Neural progenitor cell (in vitro differentiated cells): ENCODE measurements at regions not wholly inside any gene's neighbourhood (a gene's known extent, or its start where the extent isn't known, plus 50 kb on each side); places are given as distances from the start of the nearest gene placed in this dataset.

Source experiments
- DNase-seq: peaks from one replicate; pipeline ENCODE4 v3.0.0-alpha.2; 2016; ENCODE audit warnings: low spot score
- H2AFZ ChIP-seq: fragments of 200-600 bp; sonication (generic); replicated peaks from 2 replicates; pipeline ENCODE4 v1.6.1; 2016; ENCODE audit warnings: antibody characterized with exemption
- H3F3A ChIP-seq: fragments of 200-600 bp; sonication (generic); 2 replicates; pipeline ENCODE4 v1.6.1; 2016; ENCODE audit warnings: antibody characterized with exemption, low read depth
- H3K27ac ChIP-seq: fragments of 200-600 bp; sonication (generic); 2 replicates; pipeline ENCODE4 v1.5.1; 2016; ENCODE audit warnings: mild to moderate bottlenecking
- H3K27me3 ChIP-seq: fragments of 200-600 bp; sonication (generic); 2 replicates; pipeline ENCODE4 v1.6.1; 2016; ENCODE audit warnings: mild to moderate bottlenecking, moderate library complexity
- H3K36me3 ChIP-seq: fragments of 200-600 bp; sonication (generic); 2 replicates; pipeline ENCODE4 v1.5.1; 2016
- H3K4me1 ChIP-seq: fragments of 200-600 bp; sonication (generic); 2 replicates; pipeline ENCODE4 v1.6.1; 2016; ENCODE audit warnings: mixed run types
- H3K4me2 ChIP-seq: fragments of 200-600 bp; sonication (generic); 2 replicates; pipeline ENCODE4 v1.6.1; 2016
- H3K4me3 ChIP-seq: fragments of 200-600 bp; sonication (generic); 2 replicates; pipeline ENCODE4 v1.5.1; 2016
- H3K79me2 ChIP-seq: fragments of 200-600 bp; sonication (generic); 2 replicates; pipeline ENCODE4 v1.6.1; 2016; ENCODE audit warnings: low read depth
- H3K9ac ChIP-seq: fragments of 200-600 bp; sonication (generic); 2 replicates; pipeline ENCODE4 v1.6.1; 2016
- H3K9me3 ChIP-seq: fragments of 200-600 bp; sonication (generic); 2 replicates; pipeline ENCODE4 v1.5.1; 2016; ENCODE audit warnings: low read depth
- H4K20me1 ChIP-seq: fragments of 200-600 bp; sonication (generic); 2 replicates; pipeline ENCODE4 v1.6.1; 2016; ENCODE audit warnings: low read depth
- H3K27ac Mint-ChIP-seq: 3 replicates; pipeline ENCODE4 v1.8.0; 2021; ENCODE audit warnings: mixed read lengths
- H3K27me3 Mint-ChIP-seq: 2 replicates; pipeline ENCODE4 v1.8.0; 2022; ENCODE audit warnings: low read depth, mild to moderate bottlenecking, inconsistent platforms, moderate library complexity, mixed read lengths; ENCODE audit not compliant: insufficient read depth
- H3K36me3 Mint-ChIP-seq: 3 replicates; pipeline ENCODE4 v1.8.0; 2021; ENCODE audit warnings: mixed read lengths
- H3K4me1 Mint-ChIP-seq: 3 replicates; pipeline ENCODE4 v1.8.0; 2021; ENCODE audit warnings: mixed read lengths
- H3K4me3 Mint-ChIP-seq: 3 replicates; pipeline ENCODE4 v1.8.0; 2021; ENCODE audit warnings: mild to moderate bottlenecking, moderate library complexity, mixed read lengths
- H3K9me3 Mint-ChIP-seq: 3 replicates; pipeline ENCODE4 v1.8.0; 2020; ENCODE audit warnings: mixed read lengths
- CTCF ChIP-seq: fragments of 200-600 bp; sonication (generic); IDR thresholded peaks from 2 replicates; pipeline ENCODE4 v1.5.1; 2017; ENCODE audit warnings: antibody characterized with exemption, mild to moderate bottlenecking
- EZH2 ChIP-seq: fragments of 200-600 bp; sonication (generic); IDR thresholded peaks from 2 replicates; pipeline ENCODE4 v1.6.1; 2017; ENCODE audit warnings: antibody characterized with exemption, mild to moderate bottlenecking, moderate library complexity
- EZH2phosphoT487 ChIP-seq: fragments of 200-600 bp; sonication (generic); IDR thresholded peaks from 2 replicates; pipeline ENCODE4 v1.6.1; 2017; ENCODE audit warnings: antibody characterized with exemption

GRCh38 chrX:102018208-102018607 is 86.4 kb upstream of the ZMAT1 start:
- no peaks in the 10 kb centered on the region for H3K27me3 Mint-ChIP-seq
- Histone ChIP-seq H2AFZ (no peak overlapping the region), H3K27me3 (no peaks in the 10 kb centered on the region), H3K4me3 (no peak overlapping the region), H4K20me1 (no peaks in the 10 kb centered on the region), H3F3A (no peaks in the 10 kb centered on the region), H3K79me2 (no peaks in the 10 kb centered on the region), H3K4me2 (no peak overlapping the region), H3K27ac (no peak overlapping the region), H3K9me3 (peaks cover 7% of the 10 kb centered on the region), H3K36me3 (no peaks in the 10 kb centered on the region), H3K4me1 (no peaks in the 10 kb centered on the region), H3K9ac (no peak overlapping the region)
- no peaks in the 10 kb centered on the region for H3K4me1 Mint-ChIP-seq
- H3K27ac Mint-ChIP-seq = no peak overlapping the region
- DNase-seq = no peak
- H3K9me3 Mint-ChIP-seq = peaks cover 11% of the 10 kb centered on the region
- H3K36me3 Mint-ChIP-seq = no peaks in the 10 kb centered on the region
- H3K4me3 Mint-ChIP-seq = no peak overlapping the region
- TF ChIP-seq EZH2phosphoT487 = no peak
- TF ChIP-seq EZH2 = no peak
- TF ChIP-seq CTCF = no peak

GRCh38 chrX:102008901-102009300 is 77.1 kb upstream of the ZMAT1 start:
- H3F3A ChIP-seq = no peaks in the 10 kb centered on the region
- H3K9ac ChIP-seq = no peak overlapping the region
- Mint-ChIP-seq H3K9me3 (no peaks in the 10 kb centered on the region), H3K4me1 (no peaks in the 10 kb centered on the region), H3K36me3 (no peaks in the 10 kb centered on the region), H3K27ac (no peak overlapping the region), H3K27me3 (peaks cover 2% of the 10 kb centered on the region), H3K4me3 (no peak overlapping the region)
- H3K27ac ChIP-seq = no peak overlapping the region
- no peaks in the 10 kb centered on the region for H3K36me3 ChIP-seq
- H2AFZ ChIP-seq = no peak overlapping the region
- DNase-seq = no peak
- no peaks in the 10 kb centered on the region for H3K4me1 ChIP-seq
- no peaks in the 10 kb centered on the region for H4K20me1 ChIP-seq
- TF ChIP-seq EZH2 (no peak), CTCF (no peak), EZH2phosphoT487 (no peak)
- H3K9me3 ChIP-seq = no peaks in the 10 kb centered on the region
- H3K4me2 ChIP-seq = no peak overlapping the region
- no peaks in the 10 kb centered on the region for H3K79me2 ChIP-seq
- H3K4me3 ChIP-seq = no peak overlapping the region
- H3K27me3 ChIP-seq = no peaks in the 10 kb centered on the region

GRCh38 chrX:101999644-102000539 is 68.1 kb upstream of the ZMAT1 start:
- Histone ChIP-seq H3K4me2 (no peak overlapping the region), H3K9me3 (no peaks in the 10 kb centered on the region), H4K20me1 (no peaks in the 10 kb centered on the region), H3K4me3 (no peak overlapping the region), H3F3A (no peaks in the 10 kb centered on the region), H3K9ac (no peak overlapping the region), H3K27me3 (no peaks in the 10 kb centered on the region), H3K36me3 (no peaks in the 10 kb centered on the region), H3K4me1 (no peaks in the 10 kb centered on the region), H3K79me2 (no peaks in the 10 kb centered on the region), H2AFZ (no peak overlapping the region), H3K27ac (no peak overlapping the region)
- no peaks in the 10 kb centered on the region for H3K27me3 Mint-ChIP-seq
- DNase-seq = no peak
- no peak overlapping the region for H3K4me3 Mint-ChIP-seq
- H3K36me3 Mint-ChIP-seq = no peaks in the 10 kb centered on the region
- H3K9me3 Mint-ChIP-seq = peaks cover 14% of the 10 kb centered on the region
- TF ChIP-seq EZH2phosphoT487 (no peak), CTCF (no peak), EZH2 (no peak)
- no peaks in the 10 kb centered on the region for H3K4me1 Mint-ChIP-seq
- H3K27ac Mint-ChIP-seq = no peak overlapping the region
